ENCODE measurements at regions not wholly inside any gene's neighbourhood (a gene's known extent, or its start where the extent isn't known, plus 50 kb on each side); places are given as distances from the start of the nearest gene placed in this dataset.

DNA sequence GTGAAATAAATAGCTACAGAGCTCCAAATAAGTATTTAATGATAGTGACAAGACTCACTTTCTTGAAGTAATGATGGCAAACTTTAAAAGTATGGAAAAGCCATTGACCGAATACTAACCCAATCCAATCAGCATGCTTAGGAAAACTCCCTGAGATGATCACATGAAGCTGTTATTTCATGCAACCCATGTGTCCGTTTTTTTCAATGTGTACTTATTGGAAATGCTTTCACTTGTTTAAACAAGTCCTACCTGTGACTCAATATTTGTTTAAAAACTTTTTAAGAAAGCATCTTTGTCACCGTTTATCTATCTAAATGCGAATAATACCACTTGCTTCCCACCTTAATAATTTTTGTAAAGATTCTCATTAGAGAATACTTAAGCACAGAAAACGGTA is 185.8 kb downstream of the NRIP1 start:
- TF ChIP-seq POLR2A (IDR thresholded peaks at IDR 0.05): no peak
- TF ChIP-seq, protein P1, sequence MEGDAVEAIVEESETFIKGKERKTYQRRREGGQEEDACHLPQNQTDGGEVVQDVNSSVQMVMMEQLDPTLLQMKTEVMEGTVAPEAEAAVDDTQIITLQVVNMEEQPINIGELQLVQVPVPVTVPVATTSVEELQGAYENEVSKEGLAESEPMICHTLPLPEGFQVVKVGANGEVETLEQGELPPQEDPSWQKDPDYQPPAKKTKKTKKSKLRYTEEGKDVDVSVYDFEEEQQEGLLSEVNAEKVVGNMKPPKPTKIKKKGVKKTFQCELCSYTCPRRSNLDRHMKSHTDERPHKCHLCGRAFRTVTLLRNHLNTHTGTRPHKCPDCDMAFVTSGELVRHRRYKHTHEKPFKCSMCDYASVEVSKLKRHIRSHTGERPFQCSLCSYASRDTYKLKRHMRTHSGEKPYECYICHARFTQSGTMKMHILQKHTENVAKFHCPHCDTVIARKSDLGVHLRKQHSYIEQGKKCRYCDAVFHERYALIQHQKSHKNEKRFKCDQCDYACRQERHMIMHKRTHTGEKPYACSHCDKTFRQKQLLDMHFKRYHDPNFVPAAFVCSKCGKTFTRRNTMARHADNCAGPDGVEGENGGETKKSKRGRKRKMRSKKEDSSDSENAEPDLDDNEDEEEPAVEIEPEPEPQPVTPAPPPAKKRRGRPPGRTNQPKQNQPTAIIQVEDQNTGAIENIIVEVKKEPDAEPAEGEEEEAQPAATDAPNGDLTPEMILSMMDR (IDR thresholded peaks at IDR 0.05): no peak
- TF ChIP-seq POLR2AphosphoS5 (IDR thresholded peaks at IDR 0.05): no peak
- no peak for TF ChIP-seq EP300 (IDR thresholded peaks at IDR 0.05)
